Trophoblast cell (in vitro differentiated cells and primary cell): ENCODE measurements at regions not wholly inside any gene's neighbourhood (a gene's known extent, or its start where the extent isn't known, plus 50 kb on each side); places are given as distances from the start of the nearest gene placed in this dataset.

ENCODE experiments used
- DNase-seq, 2 donors: peaks; one replicate each; pipeline ENCODE4 v3.0.0-alpha.2; 2016
- H2AFZ ChIP-seq: 2 replicates; pipeline ENCODE4 v1.6.1; 2013; ENCODE audit warnings: low read length, moderate library complexity, mild to moderate bottlenecking; ENCODE audit not compliant: insufficient read depth, poor library complexity
- H2AK5ac ChIP-seq: 2 replicates; pipeline ENCODE4 v1.6.1; 2013; ENCODE audit warnings: mild to moderate bottlenecking, low read length
- H2BK120ac ChIP-seq: 2 replicates; pipeline ENCODE4 v1.6.1; 2013; ENCODE audit warnings: low read length, mild to moderate bottlenecking, moderate library complexity; ENCODE audit not compliant: insufficient read depth, poor library complexity
- H2BK12ac ChIP-seq: 2 replicates; pipeline ENCODE4 v1.6.1; 2013; ENCODE audit warnings: mild to moderate bottlenecking, low read length, moderate library complexity
- H2BK5ac ChIP-seq: 2 replicates; pipeline ENCODE4 v1.6.1; 2013; ENCODE audit warnings: low read length, low read depth, moderate library complexity, mild to moderate bottlenecking; ENCODE audit not compliant: poor library complexity
- H3K14ac ChIP-seq: 2 replicates; pipeline ENCODE4 v1.6.1; 2013; ENCODE audit warnings: mild to moderate bottlenecking, low read length
- H3K18ac ChIP-seq: 2 replicates; pipeline ENCODE4 v1.6.1; 2013; ENCODE audit warnings: mild to moderate bottlenecking, low read length
- H3K23ac ChIP-seq: 2 replicates; pipeline ENCODE4 v1.6.1; 2013; ENCODE audit warnings: low read length
- H3K27ac ChIP-seq: 2 replicates; pipeline ENCODE4 v1.5.1; 2013; ENCODE audit warnings: low read depth, mild to moderate bottlenecking, inconsistent platforms, low read length, moderate library complexity
- H3K27me3 ChIP-seq: 2 replicates; pipeline ENCODE4 v1.6.1; 2013; ENCODE audit warnings: inconsistent platforms, mild to moderate bottlenecking, low read length, moderate library complexity; ENCODE audit not compliant: insufficient read depth
- H3K36me3 ChIP-seq, 2 experiments: 1 replicate in 1 of 2; 2 replicates in 1 of 2; pipeline ENCODE4 v1.6.1; 2013; ENCODE audit warnings: low read length in 2 of 2, mild to moderate bottlenecking in 2 of 2, moderate library complexity in 1 of 2; ENCODE audit not compliant: insufficient read depth in 2 of 2, control insufficient read depth in 1 of 2
- H3K4ac ChIP-seq: 2 replicates; pipeline ENCODE4 v1.6.1; 2013; ENCODE audit warnings: low read depth, mild to moderate bottlenecking, low read length, moderate library complexity
- H3K4me1 ChIP-seq, 2 experiments: 1 replicate in 1 of 2; 2 replicates in 1 of 2; pipeline ENCODE4 v1.6.1; 2013; ENCODE audit warnings: low read length in 2 of 2, mild to moderate bottlenecking in 2 of 2, moderate library complexity in 1 of 2; ENCODE audit not compliant: insufficient read depth in 2 of 2, control insufficient read depth in 1 of 2
- H3K4me2 ChIP-seq: 2 replicates; pipeline ENCODE4 v1.6.1; 2013; ENCODE audit warnings: inconsistent platforms, mild to moderate bottlenecking, low read length, moderate library complexity
- H3K4me3 ChIP-seq: 2 replicates; pipeline ENCODE4 v1.5.1; 2013; ENCODE audit warnings: mild to moderate bottlenecking, low read depth, low read length, inconsistent platforms
- H3K79me1 ChIP-seq: one replicate; pipeline ENCODE4 v1.6.1; 2013; ENCODE audit warnings: low read length
- H3K79me2 ChIP-seq: 2 replicates; pipeline ENCODE4 v1.6.1; 2013; ENCODE audit warnings: low read length, mild to moderate bottlenecking; ENCODE audit not compliant: control insufficient read depth, insufficient read depth, poor library complexity
- H3K9ac ChIP-seq: 2 replicates; pipeline ENCODE4 v1.6.1; 2013; ENCODE audit warnings: mild to moderate bottlenecking, low read length
- H3K9me3 ChIP-seq: 2 replicates; pipeline ENCODE4 v1.6.1; 2013; ENCODE audit warnings: low read depth, mild to moderate bottlenecking, control low read depth, inconsistent platforms, low read length; ENCODE audit not compliant: insufficient read depth
- H4K12ac ChIP-seq: 2 replicates; pipeline ENCODE4 v1.6.1; 2013; ENCODE audit warnings: low read depth, mild to moderate bottlenecking, low read length, moderate library complexity
- H4K8ac ChIP-seq: 2 replicates; pipeline ENCODE4 v1.6.1; 2013; ENCODE audit warnings: low read depth, mild to moderate bottlenecking, low read length, moderate library complexity
- H4K91ac ChIP-seq: one replicate; pipeline ENCODE4 v1.6.1; 2013; ENCODE audit warnings: low read depth, mild to moderate bottlenecking, low read length, moderate library complexity
- WGBS: extraction: QIAGEN DNeasy Blood & Tissue Kit; methylation state at CpG from one replicate; pipeline ENCODE4 v1.1.7; 2013; ENCODE audit warnings: missing lambda C conversion rate; ENCODE audit not compliant: insufficient read length, insufficient coverage; ENCODE audit errors: extremely low coverage; 5-methylcytosine and 5-hydroxymethylcytosine counted together

- Histone ChIP-seq H3K27ac (no peak overlapping the region), H4K91ac (no peak overlapping the region), H3K23ac (no peak overlapping the region), H2BK120ac (no peak overlapping the region), H2AK5ac (no peak overlapping the region), H3K14ac (no peak overlapping the region), H3K79me1 (no peaks in the 10 kb centered on the region), H3K4me2 (no peak overlapping the region), H3K4ac (no peak overlapping the region), H3K4me3 (no peak overlapping the region), H4K8ac (no peak overlapping the region), H2BK5ac (no peak overlapping the region), H2AFZ (no peak overlapping the region), H2BK12ac (no peak overlapping the region), H3K27me3 (no peaks in the 10 kb centered on the region), H3K9me3 (no peaks in the 10 kb centered on the region), H3K79me2 (no peaks in the 10 kb centered on the region), H3K36me3 (no peaks in the 10 kb centered on the region), H3K4me1 (no peaks in the 10 kb centered on the region), H3K18ac (no peak overlapping the region), H4K12ac (no peak overlapping the region), H3K9ac (no peak overlapping the region)
- no peak for DNase-seq
Observed at GRCh38 chr1:238823416-238823815, 563.0 kb upstream of the CHRM3 start.

DNA sequence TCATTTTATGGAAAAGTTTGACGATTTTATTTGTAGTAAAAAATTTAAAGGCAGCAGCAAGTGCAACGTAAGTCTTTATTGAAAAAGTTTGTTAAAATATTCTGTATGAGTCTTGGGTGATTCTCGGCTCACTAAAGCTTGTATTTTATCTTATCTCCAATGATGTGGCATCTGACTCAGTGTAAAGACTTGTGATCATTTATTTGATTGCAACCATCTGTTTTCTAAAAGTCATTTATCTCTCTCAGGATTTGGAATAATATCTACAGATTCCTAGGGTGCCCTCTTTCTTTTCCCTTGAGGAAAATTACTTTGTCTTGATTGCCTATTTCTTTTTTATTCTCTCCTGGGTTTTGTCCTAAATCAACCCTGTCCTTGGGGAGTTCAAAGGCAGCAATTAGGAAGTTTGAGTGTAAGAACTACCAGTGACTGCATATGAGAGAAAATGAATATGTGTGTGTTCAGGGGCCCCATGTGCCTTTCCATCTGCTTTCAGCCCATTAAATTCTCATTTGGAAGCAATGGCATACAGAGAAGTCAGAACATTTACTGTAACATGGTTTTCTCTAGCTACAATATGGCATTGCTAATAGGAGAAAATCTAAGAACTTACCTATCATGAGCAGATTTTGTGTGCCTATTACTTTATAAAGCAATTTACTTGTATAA is 575.0 kb upstream of the CHRM3 start:
- H3K27me3 ChIP-seq: no peaks in the 10 kb centered on the region
- no peak overlapping the region for H3K18ac ChIP-seq
- no peak overlapping the region for H4K91ac ChIP-seq
- no peak overlapping the region for H2AK5ac ChIP-seq
- no peaks in the 10 kb centered on the region for H3K36me3 ChIP-seq
- no peaks in the 10 kb centered on the region for H3K4me1 ChIP-seq
- H3K4ac ChIP-seq: no peak overlapping the region
- no peak overlapping the region for H3K4me2 ChIP-seq
- H3K4me3 ChIP-seq: no peak overlapping the region
- H2AFZ ChIP-seq: no peak overlapping the region
- WGBS: no CpG with 5 or more reads among the region's 3 CpGs
- H3K9ac ChIP-seq: no peak overlapping the region
- no peak overlapping the region for H3K23ac ChIP-seq
- H3K14ac ChIP-seq: no peak overlapping the region
- no peak overlapping the region for H4K8ac ChIP-seq
- H3K79me2 ChIP-seq: no peaks in the 10 kb centered on the region
- H3K9me3 ChIP-seq: no peaks in the 10 kb centered on the region
- H3K27ac ChIP-seq: no peak overlapping the region
- no peaks in the 10 kb centered on the region for H3K79me1 ChIP-seq
- DNase-seq: peak in 1 of 2 donors; percentile 41
- H2BK120ac ChIP-seq: no peak overlapping the region
- H2BK5ac ChIP-seq: no peak overlapping the region
- no peak overlapping the region for H2BK12ac ChIP-seq
- no peak overlapping the region for H4K12ac ChIP-seq

DNA sequence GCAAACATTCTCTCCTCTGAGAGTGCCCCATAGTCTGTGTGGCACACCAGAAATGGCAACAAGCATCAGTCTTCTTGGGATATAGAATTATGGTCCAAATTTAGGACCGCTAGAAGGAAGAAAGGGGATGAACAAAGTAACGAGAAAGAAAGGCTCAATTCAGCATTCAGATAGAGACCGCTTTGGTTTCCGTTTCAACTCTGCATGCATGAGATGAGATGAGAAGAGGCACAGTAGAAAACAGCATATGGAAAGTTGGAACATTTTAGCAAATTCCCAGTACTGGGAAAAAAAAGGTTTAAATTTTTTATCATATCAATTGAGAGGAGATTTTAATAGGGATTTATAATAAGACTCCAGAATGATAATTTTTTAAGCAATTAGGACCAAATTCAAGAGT is 595.5 kb upstream of the CHRM3 start:
- Histone ChIP-seq H4K12ac (no peak overlapping the region), H3K18ac (no peak overlapping the region), H4K91ac (no peak overlapping the region), H2AK5ac (no peak overlapping the region), H3K23ac (no peak overlapping the region), H3K14ac (no peak overlapping the region), H3K79me2 (no peaks in the 10 kb centered on the region), H3K36me3 (no peaks in the 10 kb centered on the region), H3K27ac (no peak overlapping the region), H3K27me3 (no peaks in the 10 kb centered on the region), H3K9me3 (no peaks in the 10 kb centered on the region), H2BK12ac (no peak overlapping the region), H2BK5ac (no peak overlapping the region), H2AFZ (no peak overlapping the region), H3K4me3 (no peak overlapping the region), H4K8ac (no peak overlapping the region), H3K4me1 (no peaks in the 10 kb centered on the region), H2BK120ac (no peak overlapping the region), H3K4ac (no peak overlapping the region), H3K9ac (no peak overlapping the region), H3K4me2 (no peak overlapping the region), H3K79me1 (no peaks in the 10 kb centered on the region)
- no peak for DNase-seq
- no CpG with 5 or more reads among the region's 4 CpGs for WGBS

DNA sequence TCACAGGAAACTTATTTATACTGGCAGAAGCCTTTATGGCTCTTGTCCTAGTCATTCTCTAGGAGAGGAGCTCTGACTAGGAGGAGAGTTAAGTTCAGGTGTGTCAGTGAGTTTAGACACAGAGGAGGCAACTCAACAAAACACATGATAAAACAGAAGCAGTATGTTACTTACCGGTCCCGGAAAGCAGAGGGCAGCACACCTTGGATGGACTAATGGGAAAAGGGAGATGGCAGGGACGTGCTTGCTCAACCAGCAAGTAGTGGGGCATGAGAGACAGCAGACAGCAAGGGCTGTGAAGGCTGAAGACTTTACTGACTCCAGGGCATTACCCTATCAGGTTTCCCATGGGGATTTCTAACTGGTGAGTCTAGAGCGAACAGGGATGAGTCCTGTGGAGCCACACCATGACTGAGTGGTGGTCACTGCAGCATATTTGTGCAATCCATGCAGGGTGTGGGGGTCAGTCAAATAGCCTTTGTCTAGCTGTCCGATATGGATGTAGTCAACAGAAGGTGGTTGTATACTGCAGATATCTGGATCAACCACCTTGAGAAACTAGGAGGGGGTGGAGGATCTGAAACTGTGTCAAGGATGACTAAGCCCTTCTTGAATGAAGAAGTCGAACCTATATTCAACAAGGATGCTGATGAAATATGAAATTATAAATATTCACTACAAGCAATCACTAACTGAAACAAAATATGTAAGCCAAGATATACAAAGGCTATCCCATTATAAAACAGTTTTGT is 596.3 kb upstream of the CHRM3 start:
- Histone ChIP-seq H3K27ac (no peak overlapping the region), H2AK5ac (no peak overlapping the region), H4K8ac (no peak overlapping the region), H2AFZ (no peak overlapping the region), H3K79me2 (no peaks in the 10 kb centered on the region), H4K91ac (no peak overlapping the region), H3K9ac (no peak overlapping the region), H3K4ac (no peak overlapping the region), H3K79me1 (no peaks in the 10 kb centered on the region), H3K14ac (no peak overlapping the region), H3K23ac (no peak overlapping the region), H3K4me2 (no peak overlapping the region), H4K12ac (no peak overlapping the region), H3K4me3 (no peak overlapping the region), H3K27me3 (no peaks in the 10 kb centered on the region), H2BK120ac (no peak overlapping the region), H3K4me1 (no peaks in the 10 kb centered on the region), H2BK12ac (no peak overlapping the region), H2BK5ac (no peak overlapping the region), H3K9me3 (no peaks in the 10 kb centered on the region), H3K18ac (no peak overlapping the region), H3K36me3 (no peaks in the 10 kb centered on the region)
- DNase-seq: no peak
- no CpG with 5 or more reads among the region's 6 CpGs for WGBS
